Anterior cingulate cortex (tissue), 58 donors: ENCODE measurements at regions not wholly inside any gene's neighbourhood (a gene's known extent, or its start where the extent isn't known, plus 50 kb on each side); places are given as distances from the start of the nearest gene placed in this dataset.
A peak's percentile ranks its signal among the peaks of the same experiment; 100 is the strongest.

ENCODE experiments used
- DNase-seq, 58 donors: peaks; one replicate each; lab custom pipeline; 2025; lab: John Stamatoyannopoulos, UW

GRCh38 chr12:34526946-34527345 is 504.6 kb downstream of the ALG10 start:
- DNase-seq = no peak

- DNase-seq = no peak
Measured at GRCh38 chr12:34547276-34547675, 525.0 kb downstream of the ALG10 start.

- no peak for DNase-seq
Measured at GRCh38 chr12:34591966-34592365, 569.7 kb downstream of the ALG10 start.

- peak in 1 of 58 donors; percentile 0 for DNase-seq
Measured at GRCh38 chr12:34595749-34596733, 573.7 kb downstream of the ALG10 start.

- peak in 1 of 58 donors; percentile 0 for DNase-seq
Measured at GRCh38 chr12:34597548-34598351, 575.5 kb downstream of the ALG10 start.

- DNase-seq = no peak
Measured at GRCh38 chr12:34598352-34598827, 576.1 kb downstream of the ALG10 start.

GRCh38 chr12:34598851-34599529 is 576.7 kb downstream of the ALG10 start:
- DNase-seq = no peak

GRCh38 chr12:34599530-34600513 is 577.5 kb downstream of the ALG10 start:
- peak in 1 of 58 donors; percentile 0 for DNase-seq

- DNase-seq = peak in 1 of 58 donors; percentile 0
Measured at GRCh38 chr12:34600592-34601462, 578.5 kb downstream of the ALG10 start.

GRCh38 chr12:34601689-34602088 is 579.4 kb downstream of the ALG10 start:
- peak in 2 of 58 donors; percentile 0 to 11 for DNase-seq

- DNase-seq = no peak
Measured at GRCh38 chr12:34602213-34602940, 580.1 kb downstream of the ALG10 start.

- no peak for DNase-seq
Measured at GRCh38 chr12:34603382-34604035, 581.2 kb downstream of the ALG10 start.

- DNase-seq = peak in 2 of 58 donors; percentile 0
Measured at GRCh38 chr12:34604227-34604626, 581.9 kb downstream of the ALG10 start.

GRCh38 chr12:34604631-34605509 is 582.6 kb downstream of the ALG10 start:
- DNase-seq = peak in 1 of 58 donors; percentile 0

- DNase-seq = peak in 1 of 58 donors; percentile 0
Measured at GRCh38 chr12:34605510-34605887, 583.2 kb downstream of the ALG10 start.
